Caco-2 (cell line): ENCODE measurements at regions not wholly inside any gene's neighbourhood (a gene's known extent, or its start where the extent isn't known, plus 50 kb on each side); places are given as distances from the start of the nearest gene placed in this dataset.

ENCODE experiments used
- BruUV-seq: library from RNA; stranded (reverse); fragments of 400-500 nt; replicated peaks from 2 replicates; lab custom pipeline; 2021; lab: Mats Ljungman, UMichigan
- CTCF ChIA-PET: fragments of 300-600 bp; sonication (Branson Sonifier 250); formaldehyde crosslinking; loops from one replicate; lab custom pipeline; 2022; ENCODE audit warnings: antibody characterized with exemption; lab: Charles Lee
- POLR2A ChIA-PET: fragments of 300-600 bp; sonication (Branson Sonifier 250); formaldehyde crosslinking; loops from one replicate; lab custom pipeline; 2022; ENCODE audit warnings: antibody characterized with exemption; lab: Charles Lee
- DNase-seq, 2 experiments: peaks; one replicate each; pipeline versions ENCODE4 v3.0.0 to v3.0.0-alpha.2; 2020 to 2022
- H3K27me3 ChIP-seq: replicated peaks from 2 replicates; pipeline ENCODE4 v1.6.0; 2011; ENCODE audit warnings: low read length; ENCODE audit not compliant: control insufficient read depth, insufficient read depth
- H3K36me3 ChIP-seq: 2 replicates; pipeline ENCODE4 v1.5.1; 2011; ENCODE audit warnings: low read length; ENCODE audit not compliant: control insufficient read depth, insufficient read depth
- H3K4me1 ChIP-seq: fragments of 250-450 bp; sonication (Bioruptor Pico); 2 replicates; pipeline ENCODE4 v1.5.1; 2020; ENCODE audit warnings: mild to moderate bottlenecking
- H3K4me3 ChIP-seq: 2 replicates; pipeline ENCODE4 v1.5.1; 2011; ENCODE audit warnings: low read depth, mild to moderate bottlenecking, control low read depth, low read length
- H3K9me3 ChIP-seq: fragments of 250-450 bp; sonication (Bioruptor Pico); 2 replicates; pipeline ENCODE4 v1.5.1; 2020; ENCODE audit warnings: mild to moderate bottlenecking, moderate library complexity
- H3K27ac Mint-ChIP-seq: one replicate; pipeline ENCODE4 v1.8.0; 2022; ENCODE audit warnings: mixed read lengths; ENCODE audit not compliant: unreplicated experiment
- H3K27me3 Mint-ChIP-seq: one replicate; pipeline ENCODE4 v1.8.0; 2022; ENCODE audit warnings: mixed read lengths; ENCODE audit not compliant: insufficient read depth, unreplicated experiment
- H3K36me3 Mint-ChIP-seq: one replicate; pipeline ENCODE4 v1.8.0; 2022; ENCODE audit warnings: mild to moderate bottlenecking, mixed read lengths; ENCODE audit not compliant: insufficient read depth, unreplicated experiment
- H3K4me1 Mint-ChIP-seq: one replicate; pipeline ENCODE4 v1.8.0; 2022; ENCODE audit warnings: low read depth, mixed read lengths; ENCODE audit not compliant: unreplicated experiment
- H3K4me3 Mint-ChIP-seq: one replicate; pipeline ENCODE4 v1.8.0; 2022; ENCODE audit warnings: mild to moderate bottlenecking, moderate library complexity, mixed read lengths; ENCODE audit not compliant: unreplicated experiment
- H3K9me3 Mint-ChIP-seq: one replicate; pipeline ENCODE4 v1.8.0; 2022; ENCODE audit warnings: mixed read lengths; ENCODE audit not compliant: unreplicated experiment
- intact Hi-C: fragments of 100-400 bp; cut with micrococcal nuclease; formaldehyde crosslinking; loops from one replicate; pipeline ENCODE4 v1.10.0; 2022; ENCODE audit not compliant: unreplicated experiment
- TF ChIP-seq, protein P1 (sequence below), 2 experiments: fragments of 200-600 bp in 1 of 2; IDR thresholded peaks; 1 replicate in 1 of 2; 2 replicates in 1 of 2; pipeline versions ENCODE4 v1.5.1 to v1.8.0; 2011 to 2022; ENCODE audit warnings: antibody characterized with exemption in 1 of 2, control low read depth in 1 of 2, inconsistent platforms in 1 of 2, low read depth in 1 of 2, low read length in 1 of 2, mild to moderate bottlenecking in 1 of 2, moderate library complexity in 1 of 2; ENCODE audit not compliant: insufficient read depth in 1 of 2, severe bottlenecking in 1 of 2, unreplicated experiment in 1 of 2

DNA sequence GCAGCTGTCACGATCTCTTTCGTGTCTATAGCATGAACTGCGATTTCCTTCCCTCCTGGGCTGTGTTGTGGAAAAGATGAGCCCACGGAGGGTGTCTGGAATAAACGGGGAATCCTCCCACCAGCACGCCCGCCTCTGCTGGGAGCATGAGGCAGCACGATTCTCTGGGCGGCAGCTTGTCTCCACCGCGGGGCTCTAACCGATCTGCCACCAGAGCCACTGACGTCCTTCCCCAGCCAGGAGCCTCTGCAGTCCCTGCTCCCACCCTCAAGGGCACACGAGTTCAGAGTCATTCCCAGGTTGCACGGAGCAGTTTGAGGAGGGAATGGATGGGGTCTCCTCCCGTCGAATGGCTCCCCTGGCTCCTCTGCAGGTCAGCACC lies 197.6 kb downstream of the DLL1 start:
- CTCF ChIA-PET: no interaction called here
- no peaks in the 10 kb centered on the region for H3K36me3 ChIP-seq
- Mint-ChIP-seq H3K4me1 (peaks cover 7% of the 10 kb centered on the region), H3K27ac (no peak overlapping the region), H3K9me3 (no peaks in the 10 kb centered on the region), H3K36me3 (peaks cover under 1% of the 10 kb centered on the region), H3K27me3 (no peaks in the 10 kb centered on the region), H3K4me3 (no peak overlapping the region)
- DNase-seq: peak in 1 of 2 experiments; percentile 23
- no peak overlapping the region for H3K4me3 ChIP-seq
- no TSS peak for BruUV-seq
- POLR2A ChIA-PET: no interaction called here
- intact Hi-C loops: no loop called here
- no peaks in the 10 kb centered on the region for H3K9me3 ChIP-seq
- TF ChIP-seq, protein P1, sequence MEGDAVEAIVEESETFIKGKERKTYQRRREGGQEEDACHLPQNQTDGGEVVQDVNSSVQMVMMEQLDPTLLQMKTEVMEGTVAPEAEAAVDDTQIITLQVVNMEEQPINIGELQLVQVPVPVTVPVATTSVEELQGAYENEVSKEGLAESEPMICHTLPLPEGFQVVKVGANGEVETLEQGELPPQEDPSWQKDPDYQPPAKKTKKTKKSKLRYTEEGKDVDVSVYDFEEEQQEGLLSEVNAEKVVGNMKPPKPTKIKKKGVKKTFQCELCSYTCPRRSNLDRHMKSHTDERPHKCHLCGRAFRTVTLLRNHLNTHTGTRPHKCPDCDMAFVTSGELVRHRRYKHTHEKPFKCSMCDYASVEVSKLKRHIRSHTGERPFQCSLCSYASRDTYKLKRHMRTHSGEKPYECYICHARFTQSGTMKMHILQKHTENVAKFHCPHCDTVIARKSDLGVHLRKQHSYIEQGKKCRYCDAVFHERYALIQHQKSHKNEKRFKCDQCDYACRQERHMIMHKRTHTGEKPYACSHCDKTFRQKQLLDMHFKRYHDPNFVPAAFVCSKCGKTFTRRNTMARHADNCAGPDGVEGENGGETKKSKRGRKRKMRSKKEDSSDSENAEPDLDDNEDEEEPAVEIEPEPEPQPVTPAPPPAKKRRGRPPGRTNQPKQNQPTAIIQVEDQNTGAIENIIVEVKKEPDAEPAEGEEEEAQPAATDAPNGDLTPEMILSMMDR (IDR thresholded peaks at IDR 0.05; ENCODE audit: insufficient read depth in 1 of 2, low read depth in 1 of 2, low read length in 1 of 2, severe bottlenecking in 1 of 2, unreplicated experiment in 1 of 2): no peak
- H3K27me3 ChIP-seq: no peaks in the 10 kb centered on the region
- no peaks in the 10 kb centered on the region for H3K4me1 ChIP-seq

DNA sequence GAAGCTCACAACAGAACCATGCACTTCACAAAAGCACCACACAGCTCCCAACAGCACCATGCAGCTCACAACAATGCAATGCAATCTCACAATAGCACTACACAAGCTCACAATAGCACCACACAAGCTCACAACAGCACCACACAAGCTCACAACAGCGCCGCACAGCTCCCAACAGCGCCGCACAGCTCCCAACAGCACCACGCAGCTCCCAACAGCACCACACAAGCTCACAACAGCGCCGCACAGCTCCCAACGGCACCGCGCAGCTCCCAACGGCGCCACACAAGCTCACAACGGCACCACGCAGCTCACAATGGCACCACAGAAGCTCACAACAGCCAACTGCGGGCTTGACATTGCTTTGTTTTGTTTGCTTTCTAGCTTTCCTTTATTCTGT lies 198.1 kb downstream of the DLL1 start:
- H3K36me3 Mint-ChIP-seq: peaks cover 5% of the 10 kb centered on the region
- no peaks in the 10 kb centered on the region for H3K9me3 Mint-ChIP-seq
- CTCF ChIA-PET: no interaction called here
- H3K27me3 Mint-ChIP-seq: no peaks in the 10 kb centered on the region
- H3K9me3 ChIP-seq: no peaks in the 10 kb centered on the region
- H3K4me1 ChIP-seq: no peaks in the 10 kb centered on the region
- peak in 1 of 2 experiments; percentile 1 for DNase-seq
- no peaks in the 10 kb centered on the region for H3K27me3 ChIP-seq
- BruUV-seq: no TSS peak
- no peak overlapping the region for H3K4me3 Mint-ChIP-seq
- no peaks in the 10 kb centered on the region for H3K36me3 ChIP-seq
- TF ChIP-seq, protein P1 (IDR thresholded peaks at IDR 0.05; ENCODE audit: insufficient read depth in 1 of 2, low read depth in 1 of 2, low read length in 1 of 2, severe bottlenecking in 1 of 2, unreplicated experiment in 1 of 2): no peak
- H3K4me3 ChIP-seq: no peak overlapping the region
- intact Hi-C loops: no loop called here
- POLR2A ChIA-PET: no interaction called here
- peaks cover 7% of the 10 kb centered on the region for H3K4me1 Mint-ChIP-seq
- no peak overlapping the region for H3K27ac Mint-ChIP-seq

DNA sequence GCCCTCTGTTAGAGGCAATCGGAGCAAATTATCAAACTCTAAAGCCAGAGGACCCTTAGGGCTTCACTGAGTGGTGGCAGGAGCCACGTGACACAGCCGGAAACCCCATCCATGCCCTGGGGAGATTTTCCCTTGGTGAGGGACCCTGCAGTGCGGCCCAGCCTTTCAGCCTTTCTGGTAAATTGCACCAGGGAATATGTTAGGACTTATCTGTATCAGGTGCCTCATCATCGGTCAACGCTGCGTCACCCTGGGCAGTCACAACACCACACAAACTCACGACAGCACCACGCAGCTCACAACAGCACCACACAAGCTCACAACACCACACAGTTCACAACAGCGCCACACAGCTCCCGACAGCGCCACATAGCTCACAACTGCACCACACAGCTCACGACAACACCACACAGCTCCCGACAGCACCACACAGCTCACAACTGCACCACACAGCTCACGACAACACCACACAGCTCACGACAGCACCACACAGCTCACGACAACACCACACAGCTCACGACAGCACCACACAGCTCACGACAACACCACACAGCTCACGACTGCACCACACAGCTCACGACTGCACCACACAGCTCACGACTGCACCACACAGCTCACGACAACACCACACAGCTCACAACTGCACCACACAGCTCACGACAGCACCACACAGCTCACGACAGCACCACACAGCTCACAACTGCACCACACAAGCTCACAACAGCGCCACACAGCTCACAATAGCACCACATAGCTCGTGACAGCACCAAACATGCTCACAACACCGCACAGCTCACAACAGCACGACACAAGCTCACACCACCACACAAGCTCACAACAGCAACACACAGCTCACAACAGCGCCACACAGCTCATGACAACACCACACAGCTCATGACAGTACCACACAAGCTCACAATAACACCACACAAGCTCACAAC lies 199.0 kb downstream of the DLL1 start:
- no TSS peak for BruUV-seq
- Histone ChIP-seq H3K27me3 (no peaks in the 10 kb centered on the region), H3K36me3 (no peaks in the 10 kb centered on the region), H3K4me3 (no peak overlapping the region), H3K4me1 (no peaks in the 10 kb centered on the region), H3K9me3 (no peaks in the 10 kb centered on the region)
- peaks cover 6% of the 10 kb centered on the region for H3K36me3 Mint-ChIP-seq
- POLR2A ChIA-PET: no interaction called here
- TF ChIP-seq, protein P1 (IDR thresholded peaks at IDR 0.05; ENCODE audit: insufficient read depth in 1 of 2, low read depth in 1 of 2, low read length in 1 of 2, severe bottlenecking in 1 of 2, unreplicated experiment in 1 of 2): no peak
- no peak overlapping the region for H3K27ac Mint-ChIP-seq
- CTCF ChIA-PET: no interaction called here
- no peaks in the 10 kb centered on the region for H3K9me3 Mint-ChIP-seq
- intact Hi-C loops: no loop called here
- no peak overlapping the region for H3K4me3 Mint-ChIP-seq
- no peaks in the 10 kb centered on the region for H3K27me3 Mint-ChIP-seq
- peaks cover 7% of the 10 kb centered on the region for H3K4me1 Mint-ChIP-seq
- peak in 1 of 2 experiments; percentile 9 for DNase-seq
